ENCODE measurements at regions not wholly inside any gene's neighbourhood (a gene's known extent, or its start where the extent isn't known, plus 50 kb on each side); places are given as distances from the start of the nearest gene placed in this dataset.

- H3K4me3 ChIP-seq (ENCODE audit: control insufficient read depth in 1 of 2, extremely low read depth in 1 of 2, low read length in 1 of 2), result no peak overlapping the region
- H3K36me3 ChIP-seq (ENCODE audit: control insufficient read depth in 2 of 2, extremely low read depth in 1 of 2, insufficient read depth in 1 of 2, low read length in 1 of 2), result no peaks in the 10 kb centered on the region
- Mint-ChIP-seq H3K27ac (no peak overlapping the region), H3K4me1 (no peaks in the 10 kb centered on the region), H3K9me3 (peaks cover 0 to 4% (median 2%) of the 10 kb centered on the region in 3 donors), H3K27me3 (no peaks in the 10 kb centered on the region), H3K4me3 (no peak overlapping the region), H3K36me3 (no peaks in the 10 kb centered on the region)
- no peak overlapping the region for H3K27ac ChIP-seq (ENCODE audit: low read length)
- H3K9me3 ChIP-seq, result no peaks in the 10 kb centered on the region
- H3K27me3 ChIP-seq (replicated peaks in 1 of 2; ENCODE audit: control insufficient read depth in 2 of 2, extremely low read depth in 1 of 2, insufficient read depth in 2 of 2, low read length in 1 of 2), result no peaks in the 10 kb centered on the region
- WGBS (ENCODE audit: insufficient coverage), result no CpG with 5 or more reads among the region's 2 CpGs
- DNase-seq (no peak), ATAC-seq (replicated peaks in 1 of 4) (no peak)
- ChIA-PET CTCF (no interaction called here), POLR2A (interaction anchor here in 1 of 2 donors (0.5 kb wide), 1 partner anchor 1778 kb away, joined by 3 read pairs; no protein-coding TSS in a partner anchor)
- H3K4me1 ChIP-seq (ENCODE audit: control insufficient read depth in 1 of 2, extremely low read depth in 1 of 2, insufficient read depth in 2 of 2, low read length in 2 of 2), result no peaks in the 10 kb centered on the region
These were observed 289.1 kb upstream of the PKN2 start for GRCh38 chr1:88394958-88395357.

- Mint-ChIP-seq H3K4me3 (no peak overlapping the region), H3K27me3 (no peaks in the 10 kb centered on the region), H3K36me3 (no peaks in the 10 kb centered on the region), H3K4me1 (no peaks in the 10 kb centered on the region), H3K9me3 (peaks cover 0 to 2% (median 0%) of the 10 kb centered on the region in 3 donors), H3K27ac (no peak overlapping the region)
- H3K36me3 ChIP-seq (ENCODE audit: control insufficient read depth in 2 of 2, extremely low read depth in 1 of 2, insufficient read depth in 1 of 2, low read length in 1 of 2), result no peaks in the 10 kb centered on the region
- H3K4me1 ChIP-seq (ENCODE audit: control insufficient read depth in 1 of 2, extremely low read depth in 1 of 2, insufficient read depth in 2 of 2, low read length in 2 of 2), result no peaks in the 10 kb centered on the region
- ChIA-PET CTCF (no interaction called here), POLR2A (no interaction called here)
- no peak for ATAC-seq (replicated peaks in 1 of 4)
- H3K4me3 ChIP-seq (ENCODE audit: control insufficient read depth in 1 of 2, extremely low read depth in 1 of 2, low read length in 1 of 2), result no peak overlapping the region
- no peaks in the 10 kb centered on the region for H3K9me3 ChIP-seq
- no peak for DNase-seq
- no peak overlapping the region for H3K27ac ChIP-seq (ENCODE audit: low read length)
- no peaks in the 10 kb centered on the region for H3K27me3 ChIP-seq (replicated peaks in 1 of 2; ENCODE audit: control insufficient read depth in 2 of 2, extremely low read depth in 1 of 2, insufficient read depth in 2 of 2, low read length in 1 of 2)
These were observed 285.7 kb upstream of the PKN2 start for GRCh38 chr1:88398338-88398737.

- Mint-ChIP-seq H3K9me3 (peaks cover 0 to 2% (median 0%) of the 10 kb centered on the region in 3 donors), H3K36me3 (no peaks in the 10 kb centered on the region), H3K4me1 (no peaks in the 10 kb centered on the region), H3K27me3 (no peaks in the 10 kb centered on the region), H3K4me3 (no peak overlapping the region), H3K27ac (no peak overlapping the region)
- CTCF ChIA-PET, result no interaction called here
- no peak for DNase-seq
- Histone ChIP-seq H3K4me3 (ENCODE audit: control insufficient read depth in 1 of 2, extremely low read depth in 1 of 2, low read length in 1 of 2) (no peak overlapping the region), H3K4me1 (ENCODE audit: control insufficient read depth in 1 of 2, extremely low read depth in 1 of 2, insufficient read depth in 2 of 2, low read length in 2 of 2) (no peaks in the 10 kb centered on the region), H3K27me3 (replicated peaks in 1 of 2; ENCODE audit: control insufficient read depth in 2 of 2, extremely low read depth in 1 of 2, insufficient read depth in 2 of 2, low read length in 1 of 2) (no peaks in the 10 kb centered on the region), H3K9me3 (no peaks in the 10 kb centered on the region), H3K36me3 (ENCODE audit: control insufficient read depth in 2 of 2, extremely low read depth in 1 of 2, insufficient read depth in 1 of 2, low read length in 1 of 2) (no peaks in the 10 kb centered on the region), H3K27ac (ENCODE audit: low read length) (no peak overlapping the region)
- POLR2A ChIA-PET, result no interaction called here
- ATAC-seq (replicated peaks in 1 of 4), result no peak
- WGBS (ENCODE audit: insufficient coverage), result no CpG with 5 or more reads among the region's 1 CpG
These were observed 284.4 kb upstream of the PKN2 start for GRCh38 chr1:88399690-88400089.

GRCh38 chr1:88401313-88401712, 282.8 kb upstream of the PKN2 start:
- no peak for ATAC-seq (replicated peaks in 1 of 4)
- H3K4me1 ChIP-seq (ENCODE audit: control insufficient read depth in 1 of 2, extremely low read depth in 1 of 2, insufficient read depth in 2 of 2, low read length in 2 of 2), result no peaks in the 10 kb centered on the region
- no peak overlapping the region for H3K4me3 Mint-ChIP-seq
- no peaks in the 10 kb centered on the region for H3K27me3 ChIP-seq (replicated peaks in 1 of 2; ENCODE audit: control insufficient read depth in 2 of 2, extremely low read depth in 1 of 2, insufficient read depth in 2 of 2, low read length in 1 of 2)
- POLR2A ChIA-PET, result interaction anchor here in 1 of 2 donors (1.0 kb wide), 1 partner anchor 1216 kb away, joined by 3 read pairs; no protein-coding TSS in a partner anchor
- no peaks in the 10 kb centered on the region for H3K36me3 Mint-ChIP-seq
- H3K9me3 Mint-ChIP-seq, result no peaks in the 10 kb centered on the region
- H3K27me3 Mint-ChIP-seq, result no peaks in the 10 kb centered on the region
- no CpG with 5 or more reads among the region's 1 CpG for WGBS (ENCODE audit: insufficient coverage)
- CTCF ChIA-PET, result no interaction called here
- no peaks in the 10 kb centered on the region for H3K9me3 ChIP-seq
- no peak overlapping the region for H3K27ac Mint-ChIP-seq
- no peak overlapping the region for H3K27ac ChIP-seq (ENCODE audit: low read length)
- H3K4me3 ChIP-seq (ENCODE audit: control insufficient read depth in 1 of 2, extremely low read depth in 1 of 2, low read length in 1 of 2), result no peak overlapping the region
- H3K36me3 ChIP-seq (ENCODE audit: control insufficient read depth in 2 of 2, extremely low read depth in 1 of 2, insufficient read depth in 1 of 2, low read length in 1 of 2), result no peaks in the 10 kb centered on the region
- no peaks in the 10 kb centered on the region for H3K4me1 Mint-ChIP-seq
- no peak for DNase-seq

- Mint-ChIP-seq H3K36me3 (no peaks in the 10 kb centered on the region), H3K4me3 (no peak overlapping the region), H3K27ac (no peak overlapping the region), H3K4me1 (no peaks in the 10 kb centered on the region), H3K9me3 (peaks cover 0 to 6% (median 0%) of the 10 kb centered on the region in 3 donors), H3K27me3 (peaks cover 0 to 4% of the 10 kb centered on the region in 2 donors)
- DNase-seq, result no peak
- H3K27me3 ChIP-seq (replicated peaks in 1 of 2; ENCODE audit: control insufficient read depth in 2 of 2, extremely low read depth in 1 of 2, insufficient read depth in 2 of 2, low read length in 1 of 2), result no peaks in the 10 kb centered on the region
- WGBS (ENCODE audit: insufficient coverage), result 100% methylated on average over 2 of the region's 5 CpGs
- H3K4me1 ChIP-seq (ENCODE audit: control insufficient read depth in 1 of 2, extremely low read depth in 1 of 2, insufficient read depth in 2 of 2, low read length in 2 of 2), result no peaks in the 10 kb centered on the region
- no peak overlapping the region for H3K4me3 ChIP-seq (ENCODE audit: control insufficient read depth in 1 of 2, extremely low read depth in 1 of 2, low read length in 1 of 2)
- no peak for ATAC-seq (replicated peaks in 1 of 4)
- ChIA-PET POLR2A (no interaction called here), CTCF (no interaction called here)
- H3K36me3 ChIP-seq (ENCODE audit: control insufficient read depth in 2 of 2, extremely low read depth in 1 of 2, insufficient read depth in 1 of 2, low read length in 1 of 2), result no peaks in the 10 kb centered on the region
- H3K9me3 ChIP-seq, result no peaks in the 10 kb centered on the region
- no peak overlapping the region for H3K27ac ChIP-seq (ENCODE audit: low read length)
These were observed 279.5 kb upstream of the PKN2 start for GRCh38 chr1:88404582-88404981.

- H3K4me3 Mint-ChIP-seq, result no peak overlapping the region
These were observed 276.8 kb upstream of the PKN2 start for GRCh38 chr1:88407248-88407647.

GRCh38 chr1:88421997-88422396, 262.1 kb upstream of the PKN2 start:
- ATAC-seq (replicated peaks in 1 of 4) (no peak), DNase-seq (no peak)
- Histone ChIP-seq H3K36me3 (ENCODE audit: control insufficient read depth in 2 of 2, extremely low read depth in 1 of 2, insufficient read depth in 1 of 2, low read length in 1 of 2) (no peaks in the 10 kb centered on the region), H3K4me3 (ENCODE audit: control insufficient read depth in 1 of 2, extremely low read depth in 1 of 2, low read length in 1 of 2) (no peak overlapping the region), H3K27me3 (replicated peaks in 1 of 2; ENCODE audit: control insufficient read depth in 2 of 2, extremely low read depth in 1 of 2, insufficient read depth in 2 of 2, low read length in 1 of 2) (peaks cover 0 to 7% of the 10 kb centered on the region in 2 experiments), H3K4me1 (ENCODE audit: control insufficient read depth in 1 of 2, extremely low read depth in 1 of 2, insufficient read depth in 2 of 2, low read length in 2 of 2) (no peaks in the 10 kb centered on the region), H3K9me3 (no peaks in the 10 kb centered on the region), H3K27ac (ENCODE audit: low read length) (no peak overlapping the region)
- H3K4me3 Mint-ChIP-seq, result no peak overlapping the region
- peaks cover 14 to 41% (median 24%) of the 10 kb centered on the region in 3 donors for H3K9me3 Mint-ChIP-seq
- no peaks in the 10 kb centered on the region for H3K36me3 Mint-ChIP-seq
- no peaks in the 10 kb centered on the region for H3K27me3 Mint-ChIP-seq
- ChIA-PET POLR2A (no interaction called here), CTCF (no interaction called here)
- no CpG with 5 or more reads among the region's 1 CpG for WGBS (ENCODE audit: insufficient coverage)
- H3K27ac Mint-ChIP-seq, result no peak overlapping the region
- no peaks in the 10 kb centered on the region for H3K4me1 Mint-ChIP-seq

More at GRCh38 chr1:88407248-88407647, 276.8 kb upstream of the PKN2 start:
- Mint-ChIP-seq H3K27me3 (peaks cover 0 to 4% of the 10 kb centered on the region in 2 donors), H3K9me3 (peaks cover 0 to 6% (median 0%) of the 10 kb centered on the region in 3 donors), H3K4me1 (no peaks in the 10 kb centered on the region), H3K36me3 (no peaks in the 10 kb centered on the region), H3K27ac (no peak overlapping the region)
- H3K4me1 ChIP-seq (ENCODE audit: control insufficient read depth in 1 of 2, extremely low read depth in 1 of 2, insufficient read depth in 2 of 2, low read length in 2 of 2), result no peaks in the 10 kb centered on the region
- DNase-seq, result no peak
- H3K4me3 ChIP-seq (ENCODE audit: control insufficient read depth in 1 of 2, extremely low read depth in 1 of 2, low read length in 1 of 2), result no peak overlapping the region
- no peaks in the 10 kb centered on the region for H3K9me3 ChIP-seq
- no peaks in the 10 kb centered on the region for H3K36me3 ChIP-seq (ENCODE audit: control insufficient read depth in 2 of 2, extremely low read depth in 1 of 2, insufficient read depth in 1 of 2, low read length in 1 of 2)
- no peak overlapping the region for H3K27ac ChIP-seq (ENCODE audit: low read length)
- ATAC-seq (replicated peaks in 1 of 4), result no peak
- WGBS (ENCODE audit: insufficient coverage), result 88% methylated on average over 2 of the region's 3 CpGs
- ChIA-PET POLR2A (no interaction called here), CTCF (no interaction called here)
- no peaks in the 10 kb centered on the region for H3K27me3 ChIP-seq (replicated peaks in 1 of 2; ENCODE audit: control insufficient read depth in 2 of 2, extremely low read depth in 1 of 2, insufficient read depth in 2 of 2, low read length in 1 of 2)
